ENCODE measurements at regions not wholly inside any gene's neighbourhood (a gene's known extent, or its start where the extent isn't known, plus 50 kb on each side); places are given as distances from the start of the nearest gene placed in this dataset.

DNA sequence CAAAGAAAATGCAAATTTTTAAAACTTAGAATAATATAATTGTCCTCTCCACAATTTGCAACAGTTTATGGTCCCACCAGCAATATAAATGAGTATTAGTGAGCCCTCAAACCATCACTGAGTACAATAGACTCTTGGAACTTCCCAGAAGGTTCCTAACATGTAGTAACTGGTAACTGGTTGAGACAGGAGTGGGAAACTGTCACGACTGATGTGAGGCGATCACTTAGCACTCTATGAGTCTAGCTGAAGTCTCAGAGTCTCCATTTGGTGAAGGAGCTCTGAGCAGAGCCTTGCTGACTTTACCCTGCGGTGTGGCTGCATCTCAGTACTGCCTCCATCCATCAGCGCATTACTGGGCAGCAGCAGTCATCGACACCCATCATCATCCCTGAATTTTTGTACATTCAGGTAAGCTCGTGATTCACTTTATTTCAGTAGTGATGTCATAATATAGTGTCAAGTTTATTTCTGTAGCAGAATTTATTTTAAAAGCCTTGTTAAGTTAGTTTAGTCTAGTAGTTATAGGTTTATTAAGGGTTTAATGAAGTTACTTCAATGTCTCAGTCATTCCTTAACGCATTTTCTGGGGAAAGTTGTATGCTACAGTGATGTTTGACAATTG is 76.6 kb upstream of the ABCA1 start:
- no peaks in the 10 kb centered on the region for H3K36me3 ChIP-seq (ENCODE audit: control insufficient read depth in 2 of 2, insufficient read depth in 1 of 2, low read length in 2 of 2)
- TF ChIP-seq, protein P1, sequence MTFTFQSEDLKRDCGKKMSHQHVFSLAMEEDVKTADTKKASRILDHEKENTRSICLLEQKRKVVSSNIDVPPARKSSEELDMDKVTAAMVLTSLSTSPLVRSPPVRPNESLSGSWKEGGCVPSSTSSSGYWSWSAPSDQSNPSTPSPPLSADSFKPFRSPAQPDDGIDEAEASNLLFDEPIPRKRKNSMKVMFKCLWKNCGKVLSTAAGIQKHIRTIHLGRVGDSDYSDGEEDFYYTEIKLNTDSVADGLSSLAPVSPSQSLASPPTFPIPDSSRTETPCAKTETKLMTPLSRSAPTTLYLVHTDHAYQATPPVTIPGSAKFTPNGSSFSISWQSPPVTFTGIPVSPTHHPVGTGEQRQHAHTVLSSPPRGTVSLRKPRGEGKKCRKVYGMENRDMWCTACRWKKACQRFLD (tag by site-specific recombination; IDR thresholded peaks at IDR 0.05): no peak
- TF ChIP-seq ZNF623 (tag by site-specific recombination; IDR thresholded peaks at IDR 0.05): no peak
- no peak for TF ChIP-seq ZNF776 (tag by site-specific recombination; IDR thresholded peaks at IDR 0.05; ENCODE audit: borderline replicate concordance)
- TF ChIP-seq, protein P2, sequence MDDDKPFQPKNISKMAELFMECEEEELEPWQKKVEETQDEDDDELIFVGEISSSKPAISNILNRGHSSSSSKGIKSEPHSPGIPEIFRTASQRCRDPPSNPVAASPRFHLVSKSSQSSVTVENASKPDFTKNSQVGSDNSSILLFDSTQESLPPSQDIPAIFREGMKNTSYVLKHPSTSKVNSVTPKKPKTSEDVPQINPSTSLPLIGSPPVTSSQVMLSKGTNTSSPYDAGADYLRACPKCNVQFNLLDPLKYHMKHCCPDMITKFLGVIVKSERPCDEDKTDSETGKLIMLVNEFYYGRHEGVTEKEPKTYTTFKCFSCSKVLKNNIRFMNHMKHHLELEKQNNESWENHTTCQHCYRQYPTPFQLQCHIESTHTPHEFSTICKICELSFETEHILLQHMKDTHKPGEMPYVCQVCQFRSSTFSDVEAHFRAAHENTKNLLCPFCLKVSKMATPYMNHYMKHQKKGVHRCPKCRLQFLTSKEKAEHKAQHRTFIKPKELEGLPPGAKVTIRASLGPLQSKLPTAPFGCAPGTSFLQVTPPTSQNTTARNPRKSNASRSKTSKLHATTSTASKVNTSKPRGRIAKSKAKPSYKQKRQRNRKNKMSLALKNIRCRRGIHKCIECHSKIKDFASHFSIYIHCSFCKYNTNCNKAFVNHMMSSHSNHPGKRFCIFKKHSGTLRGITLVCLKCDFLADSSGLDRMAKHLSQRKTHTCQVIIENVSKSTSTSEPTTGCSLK (tag by site-specific recombination; IDR thresholded peaks at IDR 0.05): no peak
- TF ChIP-seq ZNF354C (tag by site-specific recombination; IDR thresholded peaks at IDR 0.05; ENCODE audit: borderline replicate concordance, low read depth): no peak
- TF ChIP-seq ZNF658 (tag by site-specific recombination; IDR thresholded peaks at IDR 0.05): no peak
- no peak for TF ChIP-seq ZFP41 (tag by site-specific recombination; IDR thresholded peaks at IDR 0.05; ENCODE audit: borderline replicate concordance)
- no peak for TF ChIP-seq EGR2 (tag by site-specific recombination; IDR thresholded peaks at IDR 0.05; ENCODE audit: low read depth)
- no peak for TF ChIP-seq ZNF302 (tag by site-specific recombination; IDR thresholded peaks at IDR 0.05; ENCODE audit: low read depth)
- TF ChIP-seq, protein P3, sequence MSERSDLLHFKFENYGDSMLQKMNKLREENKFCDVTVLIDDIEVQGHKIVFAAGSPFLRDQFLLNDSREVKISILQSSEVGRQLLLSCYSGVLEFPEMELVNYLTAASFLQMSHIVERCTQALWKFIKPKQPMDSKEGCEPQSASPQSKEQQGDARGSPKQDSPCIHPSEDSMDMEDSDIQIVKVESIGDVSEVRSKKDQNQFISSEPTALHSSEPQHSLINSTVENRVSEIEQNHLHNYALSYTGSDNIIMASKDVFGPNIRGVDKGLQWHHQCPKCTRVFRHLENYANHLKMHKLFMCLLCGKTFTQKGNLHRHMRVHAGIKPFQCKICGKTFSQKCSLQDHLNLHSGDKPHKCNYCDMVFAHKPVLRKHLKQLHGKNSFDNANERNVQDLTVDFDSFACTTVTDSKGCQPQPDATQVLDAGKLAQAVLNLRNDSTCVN (tag by site-specific recombination; optimal IDR thresholded peaks at IDR 0.05): no peak
- no peak for TF ChIP-seq ZBTB17 (tag by site-specific recombination; IDR thresholded peaks at IDR 0.05)
- TF ChIP-seq ZNF239 (tag by site-specific recombination; IDR thresholded peaks at IDR 0.05): no peak
- TF ChIP-seq, protein P4, sequence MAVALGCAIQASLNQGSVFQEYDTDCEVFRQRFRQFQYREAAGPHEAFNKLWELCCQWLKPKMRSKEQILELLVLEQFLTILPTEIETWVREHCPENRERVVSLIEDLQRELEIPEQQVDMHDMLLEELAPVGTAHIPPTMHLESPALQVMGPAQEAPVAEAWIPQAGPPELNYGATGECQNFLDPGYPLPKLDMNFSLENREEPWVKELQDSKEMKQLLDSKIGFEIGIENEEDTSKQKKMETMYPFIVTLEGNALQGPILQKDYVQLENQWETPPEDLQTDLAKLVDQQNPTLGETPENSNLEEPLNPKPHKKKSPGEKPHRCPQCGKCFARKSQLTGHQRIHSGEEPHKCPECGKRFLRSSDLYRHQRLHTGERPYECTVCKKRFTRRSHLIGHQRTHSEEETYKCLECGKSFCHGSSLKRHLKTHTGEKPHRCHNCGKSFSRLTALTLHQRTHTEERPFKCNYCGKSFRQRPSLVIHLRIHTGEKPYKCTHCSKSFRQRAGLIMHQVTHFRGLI (tag by site-specific recombination; IDR thresholded peaks at IDR 0.05): no peak
- CTCF ChIA-PET: interaction anchor here (0.6 kb wide), 1 partner anchor 401 kb away, joined by 4 read pairs; no protein-coding TSS in a partner anchor
- H3K4me1 ChIP-seq (ENCODE audit: control insufficient read depth, insufficient read depth, low read length): no peaks in the 10 kb centered on the region
- POLR2A ChIA-PET: no interaction called here
- H3K4me3 ChIP-seq (ENCODE audit: low read depth, low read length): no peak overlapping the region
- H3K9me3 ChIP-seq (ENCODE audit: control insufficient read depth, insufficient read depth, low read depth, low read length): no peaks in the 10 kb centered on the region
- no peak overlapping the region for H3K27ac ChIP-seq (ENCODE audit: extremely low read depth, low read depth, low read length)

DNA sequence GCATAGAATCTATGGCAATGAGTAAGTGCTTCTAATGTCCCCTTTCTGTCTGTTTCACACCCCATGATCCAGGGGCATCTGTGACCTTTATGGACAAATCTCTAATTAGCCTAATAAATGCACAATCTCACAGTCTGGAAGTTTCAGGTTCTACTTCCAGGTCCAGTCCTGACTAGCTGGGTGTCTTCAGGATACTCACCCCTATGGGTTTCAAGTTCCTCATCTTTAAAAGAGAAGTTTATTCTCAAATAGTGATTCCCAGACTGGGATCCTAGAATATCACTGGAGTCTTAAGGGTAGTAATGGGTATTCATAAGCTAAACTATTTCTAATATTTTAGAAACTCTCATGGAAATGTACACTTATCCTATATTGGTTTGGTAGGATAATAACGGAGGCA is 77.2 kb upstream of the ABCA1 start:
- Histone ChIP-seq H3K4me1 (ENCODE audit: control insufficient read depth, insufficient read depth, low read length) (no peaks in the 10 kb centered on the region), H3K36me3 (ENCODE audit: control insufficient read depth in 2 of 2, insufficient read depth in 1 of 2, low read length in 2 of 2) (no peaks in the 10 kb centered on the region), H3K27ac (ENCODE audit: extremely low read depth, low read depth, low read length) (no peak overlapping the region), H3K4me3 (ENCODE audit: low read depth, low read length) (no peak overlapping the region), H3K9me3 (ENCODE audit: control insufficient read depth, insufficient read depth, low read depth, low read length) (no peaks in the 10 kb centered on the region)
- ChIA-PET CTCF (interaction anchor here (0.6 kb wide), 1 partner anchor 400 kb away, joined by 4 read pairs; no protein-coding TSS in a partner anchor), POLR2A (no interaction called here)
- TF ChIP-seq ZNF473 (tag by site-specific recombination; IDR thresholded peaks at IDR 0.05) (no peak), ZNF571 (tag by site-specific recombination; IDR thresholded peaks at IDR 0.05) (no peak)

DNA sequence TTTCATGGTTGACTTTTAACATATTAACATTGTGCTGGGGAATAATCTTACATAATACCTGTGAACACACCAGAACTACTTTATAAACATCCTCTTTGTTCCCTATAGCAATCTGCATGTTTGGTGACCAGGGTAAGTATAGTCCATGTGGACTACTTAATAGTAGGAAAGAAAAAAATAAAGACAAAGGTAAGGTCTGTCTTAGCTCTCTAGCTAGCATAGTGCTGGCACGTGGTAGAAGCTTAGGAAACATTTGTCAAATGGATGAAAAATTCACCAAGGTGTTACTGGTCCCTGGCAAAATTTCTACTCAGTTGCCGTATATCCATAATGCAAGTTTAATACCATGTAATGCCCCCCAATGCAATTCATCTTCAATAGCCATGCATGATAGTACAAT is 78.6 kb upstream of the ABCA1 start:
- no peaks in the 10 kb centered on the region for H3K4me1 ChIP-seq (ENCODE audit: control insufficient read depth, insufficient read depth, low read length)
- POLR2A ChIA-PET: no interaction called here
- CTCF ChIA-PET: interaction anchor here (0.5 to 0.6 kb wide), 3 partner anchors 43 to 239 kb away, joined by 3 to 5 read pairs (median 3); no protein-coding TSS in a partner anchor
- TF ChIP-seq ZFP41 (tag by site-specific recombination; IDR thresholded peaks at IDR 0.05; ENCODE audit: borderline replicate concordance) (no peak), ZNF510 (tag by site-specific recombination; IDR thresholded peaks at IDR 0.05; ENCODE audit: insufficient replicate concordance) (no peak), ZBTB21 (tag by site-specific recombination; IDR thresholded peaks at IDR 0.05) (no peak)
- TF ChIP-seq, protein P4 (tag by site-specific recombination; IDR thresholded peaks at IDR 0.05): no peak
- no peaks in the 10 kb centered on the region for H3K9me3 ChIP-seq (ENCODE audit: control insufficient read depth, insufficient read depth, low read depth, low read length)
- H3K36me3 ChIP-seq (ENCODE audit: control insufficient read depth in 2 of 2, insufficient read depth in 1 of 2, low read length in 2 of 2): no peaks in the 10 kb centered on the region
- no peak overlapping the region for H3K4me3 ChIP-seq (ENCODE audit: low read depth, low read length)
- no peak overlapping the region for H3K27ac ChIP-seq (ENCODE audit: extremely low read depth, low read depth, low read length)
